ENCODE measurements at regions not wholly inside any gene's neighbourhood (a gene's known extent, or its start where the extent isn't known, plus 50 kb on each side); places are given as distances from the start of the nearest gene placed in this dataset.
"Not testable (repeated sequence)": the region's sequence is repeated elsewhere in the genome, so short reads cannot be mapped to it uniquely, and the experiment has no call there.

- Histone ChIP-seq H3K27me3 (ENCODE audit: control insufficient read depth, insufficient read depth, low read length) (no peaks in the 10 kb centered on the region), H3K4me3 (ENCODE audit: low read depth, low read length) (no peak overlapping the region), H3K9me3 (ENCODE audit: control insufficient read depth, low read length) (no peaks in the 10 kb centered on the region), H2AFZ (no peak overlapping the region), H3K4me1 (peaks cover 6% of the 10 kb centered on the region), H3K4me2 (ENCODE audit: low read length) (no peak overlapping the region), H3K9ac (no peak overlapping the region), H3K36me3 (ENCODE audit: control insufficient read depth, insufficient read depth, low read length) (no peaks in the 10 kb centered on the region), H3K79me2 (no peaks in the 10 kb centered on the region), H3K27ac (no peak overlapping the region)
- TF ChIP-seq, protein P1, sequence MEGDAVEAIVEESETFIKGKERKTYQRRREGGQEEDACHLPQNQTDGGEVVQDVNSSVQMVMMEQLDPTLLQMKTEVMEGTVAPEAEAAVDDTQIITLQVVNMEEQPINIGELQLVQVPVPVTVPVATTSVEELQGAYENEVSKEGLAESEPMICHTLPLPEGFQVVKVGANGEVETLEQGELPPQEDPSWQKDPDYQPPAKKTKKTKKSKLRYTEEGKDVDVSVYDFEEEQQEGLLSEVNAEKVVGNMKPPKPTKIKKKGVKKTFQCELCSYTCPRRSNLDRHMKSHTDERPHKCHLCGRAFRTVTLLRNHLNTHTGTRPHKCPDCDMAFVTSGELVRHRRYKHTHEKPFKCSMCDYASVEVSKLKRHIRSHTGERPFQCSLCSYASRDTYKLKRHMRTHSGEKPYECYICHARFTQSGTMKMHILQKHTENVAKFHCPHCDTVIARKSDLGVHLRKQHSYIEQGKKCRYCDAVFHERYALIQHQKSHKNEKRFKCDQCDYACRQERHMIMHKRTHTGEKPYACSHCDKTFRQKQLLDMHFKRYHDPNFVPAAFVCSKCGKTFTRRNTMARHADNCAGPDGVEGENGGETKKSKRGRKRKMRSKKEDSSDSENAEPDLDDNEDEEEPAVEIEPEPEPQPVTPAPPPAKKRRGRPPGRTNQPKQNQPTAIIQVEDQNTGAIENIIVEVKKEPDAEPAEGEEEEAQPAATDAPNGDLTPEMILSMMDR (IDR thresholded peaks at IDR 0.05): no peak
Measured at GRCh38 chr5:50582699-50583098, 83.7 kb upstream of the PARP8 start.

DNA sequence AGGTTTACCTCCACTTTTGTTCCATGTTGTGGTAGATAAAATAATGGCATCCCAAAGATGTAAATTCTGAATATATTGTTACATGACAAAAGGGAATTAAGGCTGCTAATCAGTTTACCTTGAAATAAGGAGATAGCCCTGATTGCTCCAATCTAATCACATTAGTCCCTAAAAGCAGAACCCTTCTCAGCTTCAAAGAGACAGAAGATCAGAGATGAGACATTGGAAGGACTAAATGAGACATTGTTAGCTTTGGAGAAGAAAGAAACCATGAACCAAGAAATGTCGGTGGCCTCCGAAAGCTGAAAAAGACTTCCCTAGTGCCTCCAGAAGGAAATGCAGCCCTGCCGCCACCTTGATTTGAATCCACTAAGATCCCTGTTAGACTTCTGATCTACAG is 82.8 kb upstream of the PARP8 start:
- H2AFZ ChIP-seq: no peak overlapping the region
- H3K4me3 ChIP-seq (ENCODE audit: low read depth, low read length): no peak overlapping the region
- TF ChIP-seq, protein P1 (IDR thresholded peaks at IDR 0.05): no peak
- no peak overlapping the region for H3K27ac ChIP-seq
- H3K4me2 ChIP-seq (ENCODE audit: low read length): no peak overlapping the region
- no peaks in the 10 kb centered on the region for H3K27me3 ChIP-seq (ENCODE audit: control insufficient read depth, insufficient read depth, low read length)
- no peak overlapping the region for H3K9ac ChIP-seq
- H3K79me2 ChIP-seq: no peaks in the 10 kb centered on the region
- no peaks in the 10 kb centered on the region for H3K36me3 ChIP-seq (ENCODE audit: control insufficient read depth, insufficient read depth, low read length)
- H3K4me1 ChIP-seq: peaks cover 9% of the 10 kb centered on the region
- H3K9me3 ChIP-seq (ENCODE audit: control insufficient read depth, low read length): no peaks in the 10 kb centered on the region

DNA sequence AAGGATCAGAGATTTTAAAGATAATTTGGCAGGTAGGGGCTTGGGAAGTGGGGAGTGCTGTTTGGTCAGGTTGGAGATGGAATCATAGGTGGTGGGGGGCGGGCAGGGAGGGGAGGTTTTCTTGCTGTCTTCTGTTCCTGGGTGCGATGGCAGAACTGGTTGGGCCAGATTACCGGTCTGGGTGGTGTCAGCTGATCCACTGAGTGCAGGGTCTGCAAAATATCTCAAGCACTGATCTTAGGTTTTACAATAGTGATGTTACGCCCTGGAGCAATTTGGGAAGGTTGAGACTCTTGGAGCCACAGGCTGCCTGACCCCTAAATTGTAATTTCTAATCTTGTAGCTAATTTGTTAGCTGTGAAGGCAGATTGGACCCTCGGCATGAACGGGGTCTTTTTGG is 78.0 kb upstream of the PARP8 start:
- peaks cover 44% of the 10 kb centered on the region for H3K4me1 ChIP-seq
- not testable (repeated sequence) for H3K79me2 ChIP-seq; H3K27me3 ChIP-seq (ENCODE audit: control insufficient read depth, insufficient read depth, low read length); H3K9ac ChIP-seq; H3K4me2 ChIP-seq (ENCODE audit: low read length); H3K9me3 ChIP-seq (ENCODE audit: control insufficient read depth, low read length); H3K36me3 ChIP-seq (ENCODE audit: control insufficient read depth, insufficient read depth, low read length); H3K4me3 ChIP-seq (ENCODE audit: low read depth, low read length)
- peak overlapping the region; percentile 81 for H3K27ac ChIP-seq
- H2AFZ ChIP-seq: peak overlapping the region; percentile 77

DNA sequence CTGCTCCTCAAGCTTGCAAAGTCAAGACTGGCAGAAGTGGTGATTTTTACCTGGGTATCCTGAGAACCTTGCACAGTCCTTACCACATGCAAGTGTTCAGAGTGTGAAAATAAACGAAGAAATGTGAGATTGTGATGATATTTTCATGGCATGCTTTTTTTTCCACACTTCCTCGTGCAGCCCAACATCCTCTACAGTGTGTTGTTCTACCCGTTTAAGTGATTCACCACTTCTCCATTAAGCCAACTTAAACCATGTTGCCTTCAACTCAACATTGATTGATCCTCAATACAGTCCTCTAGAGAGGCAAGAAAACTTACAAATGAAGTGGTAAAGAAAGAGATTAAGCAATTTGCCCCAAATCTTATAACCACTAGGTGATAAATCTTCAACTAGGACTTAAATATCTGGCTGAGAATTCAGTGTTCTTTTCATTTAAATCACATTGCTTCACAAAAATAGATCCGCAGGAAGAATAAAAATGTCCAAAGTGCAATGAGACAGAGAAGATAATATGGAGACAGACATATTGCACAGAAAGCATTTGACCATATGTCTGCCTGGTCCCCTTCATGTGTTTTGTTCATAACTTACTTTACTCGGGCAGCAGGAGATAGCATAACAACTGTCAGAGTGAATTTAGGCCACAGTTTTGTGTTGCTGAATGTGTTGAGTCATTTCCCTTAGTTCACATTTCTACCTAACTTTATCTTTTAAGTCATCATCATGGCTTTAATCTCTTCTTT is 75.8 kb upstream of the PARP8 start:
- H3K4me3 ChIP-seq (ENCODE audit: low read depth, low read length); H3K9me3 ChIP-seq (ENCODE audit: control insufficient read depth, low read length); H3K4me2 ChIP-seq (ENCODE audit: low read length); H3K36me3 ChIP-seq (ENCODE audit: control insufficient read depth, insufficient read depth, low read length); H3K9ac ChIP-seq; H3K27me3 ChIP-seq (ENCODE audit: control insufficient read depth, insufficient read depth, low read length); H3K79me2 ChIP-seq: not testable (repeated sequence)
- Histone ChIP-seq H2AFZ (peak overlapping the region; percentile 71), H3K27ac (peak overlapping the region; percentile 81), H3K4me1 (peaks cover 50% of the 10 kb centered on the region)

GRCh38 chr5:50591338-50591737 is 75.1 kb upstream of the PARP8 start:
- H3K4me3 ChIP-seq (ENCODE audit: low read depth, low read length); H3K4me2 ChIP-seq (ENCODE audit: low read length); H3K9me3 ChIP-seq (ENCODE audit: control insufficient read depth, low read length); H2AFZ ChIP-seq; H3K9ac ChIP-seq; H3K27me3 ChIP-seq (ENCODE audit: control insufficient read depth, insufficient read depth, low read length); H3K79me2 ChIP-seq; H3K36me3 ChIP-seq (ENCODE audit: control insufficient read depth, insufficient read depth, low read length): not testable (repeated sequence)
- Histone ChIP-seq H3K4me1 (peaks cover 50% of the 10 kb centered on the region), H3K27ac (peak overlapping the region; percentile 81)

DNA sequence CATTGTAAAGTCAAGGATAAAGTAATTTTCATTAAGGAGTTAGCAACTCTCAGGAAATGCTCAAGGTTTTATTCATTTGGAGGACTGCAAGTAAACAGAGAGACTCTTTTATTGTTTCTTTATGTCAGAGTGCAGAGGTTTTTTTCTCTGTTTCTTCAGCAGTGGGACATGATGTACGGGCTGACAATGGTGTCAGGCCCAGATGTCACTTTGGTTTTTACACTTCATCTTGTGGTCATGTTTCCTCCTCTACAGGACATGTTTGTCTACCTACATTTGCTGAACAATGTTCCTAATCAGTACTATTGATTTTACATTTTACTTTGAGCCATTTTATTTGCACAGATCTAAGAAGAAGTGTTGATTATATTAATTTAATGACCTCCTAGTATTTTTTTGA is 72.8 kb upstream of the PARP8 start:
- Histone ChIP-seq H2AFZ (peak overlapping the region; percentile 48), H3K36me3 (ENCODE audit: control insufficient read depth, insufficient read depth, low read length) (no peaks in the 10 kb centered on the region), H3K4me3 (ENCODE audit: low read depth, low read length) (no peak overlapping the region), H3K9ac (no peak overlapping the region), H3K4me2 (ENCODE audit: low read length) (no peak overlapping the region), H3K79me2 (no peaks in the 10 kb centered on the region), H3K4me1 (peaks cover 41% of the 10 kb centered on the region), H3K27ac (peak overlapping the region; percentile 81), H3K9me3 (ENCODE audit: control insufficient read depth, low read length) (no peaks in the 10 kb centered on the region), H3K27me3 (ENCODE audit: control insufficient read depth, insufficient read depth, low read length) (no peaks in the 10 kb centered on the region)
- TF ChIP-seq, protein P1 (IDR thresholded peaks at IDR 0.05): no peak
